ENCODE measurements at regions not wholly inside any gene's neighbourhood (a gene's known extent, or its start where the extent isn't known, plus 50 kb on each side); places are given as distances from the start of the nearest gene placed in this dataset.
A peak's percentile ranks its signal among the peaks of the same experiment; 100 is the strongest.

DNA sequence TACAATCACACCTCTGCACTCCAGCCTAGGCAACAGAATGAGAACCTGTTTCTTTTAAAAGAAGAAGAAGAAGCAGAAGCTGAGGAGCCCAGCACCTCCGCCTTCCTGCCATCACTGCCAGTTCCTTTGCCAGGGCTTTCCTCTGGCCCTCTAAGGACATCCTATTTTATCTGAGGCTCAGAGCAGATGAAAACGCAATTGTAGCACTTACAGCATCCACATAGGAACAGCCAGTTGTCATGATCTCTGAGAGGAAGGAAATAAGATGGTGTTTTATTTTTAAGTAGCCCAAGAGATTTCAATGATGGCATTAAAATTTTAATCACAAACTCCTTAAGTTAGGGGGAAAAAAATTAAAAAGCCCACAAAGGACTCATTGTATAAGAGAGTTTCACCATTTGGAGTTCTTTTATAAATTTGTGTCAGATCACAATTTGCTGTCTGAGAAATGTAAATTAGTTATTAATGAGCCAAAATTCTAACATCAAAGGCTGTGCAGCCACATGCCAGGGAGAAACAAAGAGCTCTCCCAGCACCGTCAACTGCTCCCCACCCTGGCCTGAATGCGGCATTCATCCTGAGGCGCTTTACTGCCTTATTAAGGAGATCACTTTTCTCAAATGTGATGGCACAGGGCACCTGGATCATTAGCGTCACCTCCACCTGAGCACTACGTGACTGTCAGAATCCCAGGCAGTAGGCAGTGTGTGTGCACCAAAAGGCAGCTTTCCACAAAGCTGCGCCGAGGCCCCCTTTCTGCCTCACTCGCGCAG lies 393.0 kb downstream of the FOXO1 start:
- H3K4me3 ChIP-seq (ENCODE audit: low read depth, low read length) = no peak overlapping the region
- TF ChIP-seq, protein P1, sequence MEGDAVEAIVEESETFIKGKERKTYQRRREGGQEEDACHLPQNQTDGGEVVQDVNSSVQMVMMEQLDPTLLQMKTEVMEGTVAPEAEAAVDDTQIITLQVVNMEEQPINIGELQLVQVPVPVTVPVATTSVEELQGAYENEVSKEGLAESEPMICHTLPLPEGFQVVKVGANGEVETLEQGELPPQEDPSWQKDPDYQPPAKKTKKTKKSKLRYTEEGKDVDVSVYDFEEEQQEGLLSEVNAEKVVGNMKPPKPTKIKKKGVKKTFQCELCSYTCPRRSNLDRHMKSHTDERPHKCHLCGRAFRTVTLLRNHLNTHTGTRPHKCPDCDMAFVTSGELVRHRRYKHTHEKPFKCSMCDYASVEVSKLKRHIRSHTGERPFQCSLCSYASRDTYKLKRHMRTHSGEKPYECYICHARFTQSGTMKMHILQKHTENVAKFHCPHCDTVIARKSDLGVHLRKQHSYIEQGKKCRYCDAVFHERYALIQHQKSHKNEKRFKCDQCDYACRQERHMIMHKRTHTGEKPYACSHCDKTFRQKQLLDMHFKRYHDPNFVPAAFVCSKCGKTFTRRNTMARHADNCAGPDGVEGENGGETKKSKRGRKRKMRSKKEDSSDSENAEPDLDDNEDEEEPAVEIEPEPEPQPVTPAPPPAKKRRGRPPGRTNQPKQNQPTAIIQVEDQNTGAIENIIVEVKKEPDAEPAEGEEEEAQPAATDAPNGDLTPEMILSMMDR (conservative IDR thresholded peaks at IDR 0.05; ENCODE audit: low read depth, low read length) = no peak
- no peak for DNase-seq (ENCODE audit: low read depth)

DNA sequence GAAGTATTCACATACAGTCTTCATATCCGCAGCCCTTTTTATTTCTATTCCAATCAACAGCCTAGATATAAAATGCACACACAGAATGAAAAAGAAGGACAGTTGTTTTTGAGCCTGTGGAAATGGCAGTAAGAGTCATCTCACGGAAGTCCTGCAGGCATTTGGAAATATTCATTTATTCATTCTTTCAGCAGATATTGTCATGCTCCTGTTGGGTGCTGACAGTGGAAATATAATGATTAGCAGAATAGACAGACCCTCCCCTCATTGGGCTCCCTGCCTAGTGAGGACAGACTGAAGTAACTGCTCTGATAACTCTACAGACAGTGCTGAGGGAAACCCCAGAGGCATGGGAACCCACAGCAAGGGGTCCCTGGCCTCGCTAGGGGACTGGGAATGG lies 392.3 kb downstream of the FOXO1 start:
- TF ChIP-seq, protein P1 (conservative IDR thresholded peaks at IDR 0.05; ENCODE audit: low read depth, low read length) = no peak
- H3K4me3 ChIP-seq (ENCODE audit: low read depth, low read length) = no peak overlapping the region
- DNase-seq (ENCODE audit: low read depth) = no peak

- TF ChIP-seq, protein P1 (conservative IDR thresholded peaks at IDR 0.05; ENCODE audit: low read depth, low read length) = no peak
- DNase-seq (ENCODE audit: low read depth) = no peak
- no peak overlapping the region for H3K4me3 ChIP-seq (ENCODE audit: low read depth, low read length)
Measured at GRCh38 chr13:40275155-40275554, 391.3 kb downstream of the FOXO1 start.

DNA sequence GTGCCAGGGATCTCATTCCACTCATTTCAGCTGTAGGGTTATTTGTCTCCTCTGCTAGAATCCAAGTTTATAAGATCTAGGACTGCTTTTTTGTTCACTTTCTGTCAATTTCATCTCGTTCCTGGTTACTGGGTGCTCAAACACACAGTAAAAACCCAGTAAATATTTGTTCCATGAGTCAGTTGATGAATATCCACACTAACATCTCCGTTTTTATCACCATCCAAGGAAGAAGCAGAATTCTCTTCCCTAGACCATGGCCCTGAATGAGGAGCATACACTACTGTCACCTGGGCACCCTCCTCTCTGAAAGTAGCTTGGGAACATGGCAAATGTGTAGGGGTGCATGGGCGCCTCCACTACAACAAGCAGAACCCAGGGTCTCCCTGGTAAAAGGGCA lies 390.8 kb downstream of the FOXO1 start:
- H3K4me3 ChIP-seq (ENCODE audit: low read depth, low read length) = no peak overlapping the region
- DNase-seq (ENCODE audit: low read depth) = peak; percentile 63
- TF ChIP-seq, protein P1 (conservative IDR thresholded peaks at IDR 0.05; ENCODE audit: low read depth, low read length) = no peak

DNA sequence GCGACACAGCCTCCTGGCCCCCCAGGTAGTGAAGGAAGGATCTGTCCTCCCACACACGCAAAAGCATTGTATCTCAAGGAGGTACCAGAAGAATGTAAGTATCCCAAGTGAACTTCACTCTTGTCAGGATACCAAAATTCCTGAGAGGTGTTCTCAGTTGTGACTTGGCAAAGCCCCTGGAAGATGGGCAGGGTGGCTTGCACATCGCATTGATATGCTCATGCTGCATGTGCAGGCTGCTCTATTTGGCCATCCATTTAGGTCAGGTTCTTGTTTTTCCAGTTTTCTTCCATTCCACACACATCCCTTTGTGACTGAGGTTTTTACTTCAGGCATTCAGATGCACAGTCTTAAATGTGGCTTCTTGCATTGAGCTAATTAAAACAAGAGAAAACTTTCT lies 382.8 kb downstream of the FOXO1 start:
- no peak for DNase-seq (ENCODE audit: low read depth)
- H3K4me3 ChIP-seq (ENCODE audit: low read depth, low read length) = no peak overlapping the region
- TF ChIP-seq, protein P1 (conservative IDR thresholded peaks at IDR 0.05; ENCODE audit: low read depth, low read length) = no peak

DNA sequence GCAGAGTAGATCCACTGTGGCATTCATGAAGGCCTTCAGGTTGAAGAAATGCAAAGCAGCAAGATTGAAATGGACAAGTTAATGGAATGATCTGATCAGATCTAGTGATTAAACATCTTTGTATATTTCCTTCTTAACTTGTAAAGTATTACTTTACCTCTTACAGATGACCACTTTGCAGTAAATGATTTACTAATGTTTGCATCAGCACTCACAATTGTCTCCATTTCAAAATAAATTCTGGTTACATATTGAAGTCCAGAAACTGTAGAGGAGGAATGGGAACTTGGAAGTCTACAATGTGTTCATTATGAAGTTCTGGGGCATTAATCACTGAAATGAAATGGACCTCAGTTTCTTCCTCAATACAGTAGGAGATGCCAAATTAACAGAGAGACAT lies 380.8 kb downstream of the FOXO1 start:
- TF ChIP-seq, protein P1 (conservative IDR thresholded peaks at IDR 0.05; ENCODE audit: low read depth, low read length) = no peak
- no peak for DNase-seq (ENCODE audit: low read depth)
- H3K4me3 ChIP-seq (ENCODE audit: low read depth, low read length) = no peak overlapping the region

DNA sequence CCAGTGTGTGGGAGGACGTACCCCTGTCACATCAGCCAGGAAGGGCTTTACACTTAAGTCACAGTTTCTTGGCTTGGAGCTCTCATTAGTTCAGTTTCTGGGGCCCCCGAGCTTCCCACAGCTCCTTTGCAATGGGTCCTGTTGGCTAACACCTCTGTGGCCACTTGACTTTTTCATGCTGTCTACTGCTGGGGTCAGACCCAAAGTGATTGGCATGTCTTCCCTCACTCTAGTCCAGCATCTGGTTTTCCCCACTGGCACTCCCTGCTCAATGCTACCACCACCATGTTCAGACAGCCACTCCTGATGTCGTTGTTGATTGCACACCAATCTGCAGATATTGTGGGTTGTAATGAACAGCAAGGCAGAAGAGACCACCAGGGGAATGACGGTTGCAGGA lies 379.0 kb downstream of the FOXO1 start:
- H3K4me3 ChIP-seq (ENCODE audit: low read depth, low read length) = no peak overlapping the region
- TF ChIP-seq, protein P1 (conservative IDR thresholded peaks at IDR 0.05; ENCODE audit: low read depth, low read length) = no peak
- DNase-seq (ENCODE audit: low read depth) = no peak

All from choroid plexus epithelial cell (primary cell).